DOHH2 (cell line): ENCODE measurements at regions not wholly inside any gene's neighbourhood (a gene's known extent, or its start where the extent isn't known, plus 50 kb on each side); places are given as distances from the start of the nearest gene placed in this dataset.

Source experiments
- EZH2phosphoT487 ChIP-seq: fragments of 200-600 bp; sonication (generic); IDR thresholded peaks from 2 replicates; pipeline ENCODE4 v1.6.1; 2017; ENCODE audit warnings: borderline replicate concordance, mild to moderate bottlenecking, antibody characterized with exemption, low read length, moderate library complexity, mixed read lengths
- TF ChIP-seq, protein P1 (sequence below): fragments of 200-600 bp; sonication (generic); IDR thresholded peaks from one replicate; pipeline ENCODE4 v1.5.1; 2014; ENCODE audit warnings: antibody characterized with exemption, mild to moderate bottlenecking, low read depth, low read length; ENCODE audit not compliant: poor library complexity, severe bottlenecking

DNA sequence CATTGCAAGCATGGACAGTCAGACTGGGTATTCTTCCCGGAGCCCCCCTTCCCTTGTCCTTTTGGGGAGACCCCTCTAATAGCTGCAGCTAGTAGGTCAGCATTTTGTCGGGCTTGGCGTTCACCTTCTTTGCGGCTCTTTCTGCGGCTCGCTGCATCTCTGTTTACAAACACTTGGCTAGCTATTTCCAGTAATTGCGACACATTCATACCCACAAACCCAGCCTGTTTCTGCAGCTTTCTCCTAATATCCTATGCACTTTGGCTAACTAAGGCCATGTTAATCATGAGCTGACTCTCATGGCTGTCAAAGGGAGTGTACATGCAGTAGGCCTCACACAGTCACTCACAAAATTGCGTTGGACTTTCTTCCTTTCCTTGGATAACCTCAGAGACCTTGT lies 716.4 kb downstream of the AMY1C start:
- TF ChIP-seq, protein P1, sequence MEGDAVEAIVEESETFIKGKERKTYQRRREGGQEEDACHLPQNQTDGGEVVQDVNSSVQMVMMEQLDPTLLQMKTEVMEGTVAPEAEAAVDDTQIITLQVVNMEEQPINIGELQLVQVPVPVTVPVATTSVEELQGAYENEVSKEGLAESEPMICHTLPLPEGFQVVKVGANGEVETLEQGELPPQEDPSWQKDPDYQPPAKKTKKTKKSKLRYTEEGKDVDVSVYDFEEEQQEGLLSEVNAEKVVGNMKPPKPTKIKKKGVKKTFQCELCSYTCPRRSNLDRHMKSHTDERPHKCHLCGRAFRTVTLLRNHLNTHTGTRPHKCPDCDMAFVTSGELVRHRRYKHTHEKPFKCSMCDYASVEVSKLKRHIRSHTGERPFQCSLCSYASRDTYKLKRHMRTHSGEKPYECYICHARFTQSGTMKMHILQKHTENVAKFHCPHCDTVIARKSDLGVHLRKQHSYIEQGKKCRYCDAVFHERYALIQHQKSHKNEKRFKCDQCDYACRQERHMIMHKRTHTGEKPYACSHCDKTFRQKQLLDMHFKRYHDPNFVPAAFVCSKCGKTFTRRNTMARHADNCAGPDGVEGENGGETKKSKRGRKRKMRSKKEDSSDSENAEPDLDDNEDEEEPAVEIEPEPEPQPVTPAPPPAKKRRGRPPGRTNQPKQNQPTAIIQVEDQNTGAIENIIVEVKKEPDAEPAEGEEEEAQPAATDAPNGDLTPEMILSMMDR, result no peak
- TF ChIP-seq EZH2phosphoT487, result no peak
